SJCRH30 (cell line): ENCODE measurements at regions not wholly inside any gene's neighbourhood (a gene's known extent, or its start where the extent isn't known, plus 50 kb on each side); places are given as distances from the start of the nearest gene placed in this dataset.

Experiments
- DNase-seq, 2 experiments: peaks; one replicate each; pipeline ENCODE4 v3.0.0-alpha.2; 2015 to 2020
- H3K27ac ChIP-seq: fragments of 250-450 bp; sonication (Bioruptor Pico); 2 replicates; pipeline ENCODE4 v1.5.1; 2020; ENCODE audit warnings: mild to moderate bottlenecking, moderate library complexity
- H3K27me3 ChIP-seq: fragments of 250-450 bp; sonication (Bioruptor Pico); 2 replicates; pipeline ENCODE4 v1.5.1; 2020; ENCODE audit warnings: mild to moderate bottlenecking, moderate library complexity
- H3K36me3 ChIP-seq: fragments of 250-450 bp; sonication (Bioruptor Pico); 2 replicates; pipeline ENCODE4 v1.5.1; 2020; ENCODE audit warnings: mild to moderate bottlenecking, moderate library complexity
- H3K4me1 ChIP-seq: fragments of 250-450 bp; sonication (Bioruptor Pico); 2 replicates; pipeline ENCODE4 v1.5.1; 2020; ENCODE audit warnings: mild to moderate bottlenecking, moderate library complexity
- H3K4me3 ChIP-seq: fragments of 250-450 bp; sonication (Bioruptor Pico); 2 replicates; pipeline ENCODE4 v1.5.1; 2020; ENCODE audit warnings: mild to moderate bottlenecking, moderate library complexity
- H3K9me3 ChIP-seq: fragments of 250-450 bp; sonication (Bioruptor Pico); replicated peaks from 2 replicates; pipeline ENCODE4 v1.5.1; 2020; ENCODE audit warnings: mild to moderate bottlenecking, moderate library complexity

- peak; percentile 59 to 83 for DNase-seq
- no peaks in the 10 kb centered on the region for H3K27me3 ChIP-seq
- no peaks in the 10 kb centered on the region for H3K36me3 ChIP-seq
- H3K27ac ChIP-seq, result no peak overlapping the region
- 0 out of 2 replicates have a peak, but pooled peaks cover 4% of the 10 kb centered on the region for H3K9me3 ChIP-seq
- H3K4me1 ChIP-seq, result peaks cover 6% of the 10 kb centered on the region; the same call in 1 of the 2 replicates
- H3K4me3 ChIP-seq, result no peak overlapping the region
Measured at GRCh38 chr5:72018143-72018803, 89.0 kb upstream of the MAP1B start.

DNA sequence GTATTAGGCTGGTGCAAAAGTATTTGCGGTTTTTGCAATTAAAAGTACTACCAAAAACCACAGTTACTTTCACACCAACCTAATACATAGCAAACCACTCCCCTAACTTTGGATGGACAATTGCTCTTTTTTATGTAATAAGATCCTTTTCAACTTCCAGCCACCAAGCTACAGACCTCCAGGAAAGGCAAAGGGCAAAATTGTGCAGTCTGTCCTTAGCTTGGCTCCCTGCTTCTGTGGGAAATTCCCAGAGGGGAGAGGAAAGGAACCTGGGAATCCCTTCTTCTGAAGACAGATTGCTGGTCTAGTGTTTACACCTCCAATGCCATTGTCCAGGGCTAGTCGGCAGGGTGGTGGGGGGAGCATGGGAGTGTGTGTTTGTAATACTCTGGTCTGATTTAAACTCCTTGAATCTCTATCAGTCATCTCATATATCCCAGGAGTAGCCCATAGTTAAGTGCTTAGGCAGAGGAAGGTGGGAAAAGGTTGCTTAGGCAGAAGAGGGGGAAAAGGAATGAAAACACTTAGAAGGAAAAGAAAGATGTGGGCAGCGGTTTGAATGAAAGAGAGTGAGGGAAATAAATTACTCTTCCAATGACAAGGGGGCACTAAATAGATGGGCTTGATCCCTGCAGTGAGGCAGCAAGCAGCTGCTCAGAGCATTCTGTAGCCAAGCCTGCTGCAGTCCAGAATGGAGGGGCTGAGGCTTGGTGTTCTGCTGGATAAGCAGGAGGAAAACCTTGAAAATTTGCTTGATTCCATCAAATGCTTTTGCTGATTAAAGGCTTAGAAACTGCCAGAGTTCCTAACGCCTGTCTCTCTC, 86.9 kb upstream of the MAP1B start:
- 0 out of 2 replicates have a peak, but pooled peaks cover 4% of the 10 kb centered on the region for H3K9me3 ChIP-seq
- H3K27ac ChIP-seq, result no peak overlapping the region
- no peak overlapping the region for H3K4me3 ChIP-seq
- H3K36me3 ChIP-seq, result no peaks in the 10 kb centered on the region
- DNase-seq, result no peak
- peaks cover under 1% of the 10 kb centered on the region; the same call in 1 of the 2 replicates for H3K4me1 ChIP-seq
- H3K27me3 ChIP-seq, result no peaks in the 10 kb centered on the region

DNA sequence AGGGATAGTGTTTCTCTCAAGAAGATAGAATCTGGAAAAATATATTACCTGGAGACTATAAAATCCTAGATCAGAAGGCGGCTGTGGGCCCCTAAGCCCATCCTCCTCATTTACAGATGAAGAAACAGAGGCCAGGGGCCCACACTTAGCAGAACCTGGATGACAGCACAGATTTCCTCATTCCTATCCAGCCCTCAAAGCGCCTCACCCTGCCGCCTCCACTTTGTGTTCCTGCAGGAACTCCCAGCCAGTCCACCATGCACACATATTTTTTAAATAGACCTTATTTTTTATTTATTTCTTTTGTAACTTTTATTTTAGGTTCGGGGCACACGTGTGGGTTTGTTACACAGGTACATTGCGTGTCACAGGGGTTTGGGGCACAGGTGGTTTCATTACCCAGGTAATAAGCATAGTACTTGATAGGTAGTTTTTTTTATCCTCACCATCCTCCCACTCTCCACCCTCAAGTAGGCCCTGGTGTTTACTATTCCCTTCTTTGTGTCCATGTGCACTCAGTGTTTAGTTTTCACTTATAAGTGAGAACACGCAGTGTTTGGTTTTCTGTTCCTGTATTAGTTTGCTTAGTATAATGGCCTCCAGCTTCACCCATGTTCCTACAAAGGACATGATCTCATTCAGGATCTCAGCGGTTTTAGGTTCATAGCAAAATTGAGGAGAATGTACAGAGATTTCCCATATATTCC, 85.5 kb upstream of the MAP1B start:
- H3K4me1 ChIP-seq, result no peaks in the 10 kb centered on the region
- no peaks in the 10 kb centered on the region for H3K27me3 ChIP-seq
- 0 out of 2 replicates have a peak, but pooled peaks cover 4% of the 10 kb centered on the region for H3K9me3 ChIP-seq
- DNase-seq, result no peak
- H3K36me3 ChIP-seq, result no peaks in the 10 kb centered on the region
- H3K27ac ChIP-seq, result no peak overlapping the region
- H3K4me3 ChIP-seq, result no peak overlapping the region

- DNase-seq, result no peak
- Histone ChIP-seq H3K36me3 (no peaks in the 10 kb centered on the region), H3K4me1 (no peaks in the 10 kb centered on the region), H3K4me3 (no peak overlapping the region), H3K27me3 (no peaks in the 10 kb centered on the region), H3K27ac (no peak overlapping the region), H3K9me3 (no peaks in the 10 kb centered on the region)
Measured at GRCh38 chr5:72028382-72028781, 78.9 kb upstream of the MAP1B start.

DNA sequence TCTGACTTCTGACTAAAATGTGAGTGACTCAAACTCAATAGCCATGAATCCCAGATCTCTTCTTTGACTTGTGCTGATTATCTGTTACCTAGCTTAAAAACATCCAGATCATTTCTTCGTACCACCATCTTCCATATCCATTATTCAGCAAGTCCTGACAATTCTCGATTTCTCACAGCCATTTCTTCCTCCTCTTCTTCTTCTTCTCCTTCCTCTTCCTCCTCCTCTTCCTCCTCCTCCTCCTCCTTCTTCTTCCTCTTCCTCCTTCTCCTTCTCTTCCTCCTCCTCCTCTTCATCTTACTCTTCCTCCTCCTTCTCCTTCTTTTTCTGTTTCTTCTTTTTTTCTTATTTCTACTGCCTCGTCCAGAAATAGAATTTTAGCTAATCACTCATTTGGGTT, 77.0 kb upstream of the MAP1B start:
- no peak overlapping the region for H3K4me3 ChIP-seq
- no peaks in the 10 kb centered on the region for H3K36me3 ChIP-seq
- H3K9me3 ChIP-seq, result no peaks in the 10 kb centered on the region
- no peak overlapping the region for H3K27ac ChIP-seq
- H3K27me3 ChIP-seq, result no peaks in the 10 kb centered on the region
- H3K4me1 ChIP-seq, result no peaks in the 10 kb centered on the region
- no peak for DNase-seq

- H3K9me3 ChIP-seq, result no peaks in the 10 kb centered on the region
- no peak overlapping the region for H3K4me3 ChIP-seq
- H3K27ac ChIP-seq, result no peak overlapping the region
- no peak for DNase-seq
- no peaks in the 10 kb centered on the region for H3K36me3 ChIP-seq
- H3K27me3 ChIP-seq, result no peaks in the 10 kb centered on the region
- H3K4me1 ChIP-seq, result no peaks in the 10 kb centered on the region
Measured at GRCh38 chr5:72032788-72033187, 74.5 kb upstream of the MAP1B start.

- Histone ChIP-seq H3K27me3 (no peaks in the 10 kb centered on the region), H3K9me3 (no peaks in the 10 kb centered on the region), H3K36me3 (no peaks in the 10 kb centered on the region), H3K27ac (no peak overlapping the region), H3K4me3 (no peak overlapping the region), H3K4me1 (no peaks in the 10 kb centered on the region)
- DNase-seq, result no peak
Measured at GRCh38 chr5:72034770-72035169, 72.5 kb upstream of the MAP1B start.

DNA sequence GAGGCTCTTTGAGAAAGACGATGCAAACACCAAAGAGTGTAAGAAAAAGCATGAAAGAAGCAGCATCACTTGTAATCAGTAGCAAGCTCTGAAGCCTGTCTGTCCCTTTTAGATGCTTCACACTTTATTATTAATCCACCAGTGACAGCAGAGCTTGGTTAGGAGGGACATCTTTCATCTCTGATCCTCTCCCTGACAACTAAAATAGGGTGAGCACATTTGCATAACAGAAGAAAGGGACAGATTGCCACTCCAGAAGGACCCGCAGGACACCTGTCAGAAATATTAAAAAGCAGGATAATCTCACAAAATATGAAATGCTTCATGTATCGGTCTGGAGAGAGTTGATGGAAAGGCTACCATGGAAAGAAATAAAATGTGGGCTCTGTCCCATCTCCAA, 71.4 kb upstream of the MAP1B start:
- Histone ChIP-seq H3K27me3 (no peaks in the 10 kb centered on the region), H3K4me3 (no peak overlapping the region), H3K4me1 (no peaks in the 10 kb centered on the region), H3K27ac (no peak overlapping the region), H3K9me3 (no peaks in the 10 kb centered on the region), H3K36me3 (no peaks in the 10 kb centered on the region)
- no peak for DNase-seq

- Histone ChIP-seq H3K27me3 (no peaks in the 10 kb centered on the region), H3K4me3 (no peak overlapping the region), H3K4me1 (no peaks in the 10 kb centered on the region), H3K27ac (no peak overlapping the region), H3K9me3 (no peaks in the 10 kb centered on the region), H3K36me3 (no peaks in the 10 kb centered on the region)
- DNase-seq, result no peak
Measured at GRCh38 chr5:72036951-72037350, 70.3 kb upstream of the MAP1B start.

- H3K27ac ChIP-seq, result no peak overlapping the region
- no peak for DNase-seq
- H3K36me3 ChIP-seq, result no peaks in the 10 kb centered on the region
- H3K4me1 ChIP-seq, result no peaks in the 10 kb centered on the region
- no peak overlapping the region for H3K4me3 ChIP-seq
- H3K27me3 ChIP-seq, result no peaks in the 10 kb centered on the region
- H3K9me3 ChIP-seq, result no peaks in the 10 kb centered on the region
Measured at GRCh38 chr5:72040513-72040912, 66.8 kb upstream of the MAP1B start.

- H3K27ac ChIP-seq, result no peak overlapping the region
- no peaks in the 10 kb centered on the region for H3K36me3 ChIP-seq
- no peaks in the 10 kb centered on the region for H3K27me3 ChIP-seq
- H3K4me1 ChIP-seq, result no peaks in the 10 kb centered on the region
- DNase-seq, result no peak
- no peaks in the 10 kb centered on the region for H3K9me3 ChIP-seq
- no peak overlapping the region for H3K4me3 ChIP-seq
Measured at GRCh38 chr5:72041654-72042053, 65.6 kb upstream of the MAP1B start.

- Histone ChIP-seq H3K9me3 (no peaks in the 10 kb centered on the region), H3K4me3 (no peak overlapping the region), H3K4me1 (no peaks in the 10 kb centered on the region), H3K36me3 (no peaks in the 10 kb centered on the region), H3K27ac (no peak overlapping the region), H3K27me3 (no peaks in the 10 kb centered on the region)
- no peak for DNase-seq
Measured at GRCh38 chr5:72042097-72042496, 65.2 kb upstream of the MAP1B start.

DNA sequence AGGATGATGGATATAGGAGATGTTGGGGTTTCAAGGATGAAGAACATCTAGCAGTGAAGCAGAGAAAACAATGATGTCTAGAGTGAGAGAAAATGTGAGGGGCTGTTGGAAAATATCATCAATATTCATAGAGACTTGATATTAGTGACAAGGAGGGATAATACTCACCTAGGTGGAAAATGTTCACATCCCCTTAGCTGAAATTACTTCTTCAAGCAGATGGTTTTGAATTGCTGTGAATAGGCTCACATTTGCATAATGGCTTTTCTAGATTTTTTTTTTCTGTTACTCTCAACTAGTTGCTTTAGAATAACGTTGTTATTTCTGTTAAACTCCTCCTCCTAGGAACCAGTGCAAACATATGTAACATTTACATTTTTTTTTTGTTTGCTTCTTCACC, 61.6 kb upstream of the MAP1B start:
- Histone ChIP-seq H3K4me1 (no peaks in the 10 kb centered on the region), H3K9me3 (0 out of 2 replicates have a peak, but pooled peaks cover 4% of the 10 kb centered on the region), H3K27ac (no peak overlapping the region), H3K4me3 (no peak overlapping the region), H3K27me3 (no peaks in the 10 kb centered on the region), H3K36me3 (no peaks in the 10 kb centered on the region)
- no peak for DNase-seq

DNA sequence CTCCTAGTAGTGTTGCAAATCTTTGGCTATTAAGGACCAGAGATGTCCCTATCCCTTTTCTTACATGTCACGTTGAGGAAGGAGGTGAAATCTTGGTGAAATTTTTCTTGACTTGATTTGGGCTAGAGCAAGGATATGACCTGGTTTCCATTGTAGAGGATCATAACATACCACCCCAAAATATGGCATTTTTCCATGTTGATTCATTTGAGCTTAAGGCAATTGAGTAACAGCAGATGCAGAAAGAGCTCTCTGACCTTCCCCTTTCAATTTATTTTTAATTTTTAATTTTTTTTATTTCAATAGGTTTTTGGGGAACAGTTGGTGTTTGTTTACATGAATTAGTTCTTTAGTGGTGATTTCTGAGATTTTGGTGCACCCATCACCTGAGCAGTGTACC, 61.2 kb upstream of the MAP1B start:
- H3K4me3 ChIP-seq, result no peak overlapping the region
- H3K27me3 ChIP-seq, result no peaks in the 10 kb centered on the region
- no peak overlapping the region for H3K27ac ChIP-seq
- H3K9me3 ChIP-seq, result 0 out of 2 replicates have a peak, but pooled peaks cover 4% of the 10 kb centered on the region
- H3K4me1 ChIP-seq, result no peaks in the 10 kb centered on the region
- H3K36me3 ChIP-seq, result no peaks in the 10 kb centered on the region
- DNase-seq, result no peak

- no peaks in the 10 kb centered on the region for H3K36me3 ChIP-seq
- no peak for DNase-seq
Measured at GRCh38 chr5:72055636-72056035, 51.6 kb upstream of the MAP1B start.

More at GRCh38 chr5:72055636-72056035, 51.6 kb upstream of the MAP1B start:
- Histone ChIP-seq H3K4me3 (no peak overlapping the region), H3K9me3 (no peaks in the 10 kb centered on the region), H3K4me1 (no peaks in the 10 kb centered on the region), H3K27me3 (no peaks in the 10 kb centered on the region), H3K27ac (no peak overlapping the region)
